8988T (cell line): ENCODE measurements at regions not wholly inside any gene's neighbourhood (a gene's known extent, or its start where the extent isn't known, plus 50 kb on each side); places are given as distances from the start of the nearest gene placed in this dataset.
"Not testable (repeated sequence)": the region's sequence is repeated elsewhere in the genome, so short reads cannot be mapped to it uniquely, and the experiment has no call there.

Experiments
- DNase-seq: peaks from one replicate; pipeline ENCODE4 v3.0.0; 2011

DNA sequence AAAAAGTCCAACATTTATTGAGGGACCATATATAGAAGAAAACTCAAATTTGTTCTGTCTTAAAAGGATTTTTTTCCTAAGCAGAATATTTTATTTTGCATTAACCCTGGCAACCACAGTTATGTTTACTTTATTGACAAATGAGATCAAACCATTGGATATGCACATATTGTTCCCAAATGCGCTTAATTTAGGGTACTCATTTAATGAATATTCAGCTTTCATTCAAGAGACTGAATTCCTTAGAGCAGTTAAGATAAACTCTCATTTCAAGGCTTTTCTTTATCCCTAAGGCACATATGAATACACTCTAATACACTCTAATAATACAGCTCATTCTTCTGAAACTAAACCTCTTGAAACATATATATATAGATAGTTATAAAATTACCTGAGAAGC lies 150.2 kb downstream of the HMHB1 start:
- no peak for DNase-seq

DNA sequence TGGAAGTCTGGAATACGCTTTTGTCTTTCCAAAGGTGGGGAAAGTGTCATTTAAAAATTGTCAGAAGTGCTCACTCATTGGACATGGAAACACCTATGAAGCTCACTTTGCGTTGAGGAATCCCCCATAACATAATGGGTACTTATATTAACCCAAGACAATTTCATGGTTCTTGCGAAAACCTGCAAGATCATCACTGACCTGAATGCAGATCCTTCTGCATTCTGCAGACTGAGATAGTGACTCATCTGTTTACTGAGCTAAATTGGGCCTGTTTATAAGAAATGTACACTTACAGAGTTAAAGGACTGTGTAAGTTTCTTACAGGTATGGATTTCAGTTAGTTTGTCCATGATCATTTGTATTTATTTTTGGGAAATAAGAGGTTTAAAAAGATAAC lies 153.0 kb downstream of the HMHB1 start:
- no peak for DNase-seq

DNA sequence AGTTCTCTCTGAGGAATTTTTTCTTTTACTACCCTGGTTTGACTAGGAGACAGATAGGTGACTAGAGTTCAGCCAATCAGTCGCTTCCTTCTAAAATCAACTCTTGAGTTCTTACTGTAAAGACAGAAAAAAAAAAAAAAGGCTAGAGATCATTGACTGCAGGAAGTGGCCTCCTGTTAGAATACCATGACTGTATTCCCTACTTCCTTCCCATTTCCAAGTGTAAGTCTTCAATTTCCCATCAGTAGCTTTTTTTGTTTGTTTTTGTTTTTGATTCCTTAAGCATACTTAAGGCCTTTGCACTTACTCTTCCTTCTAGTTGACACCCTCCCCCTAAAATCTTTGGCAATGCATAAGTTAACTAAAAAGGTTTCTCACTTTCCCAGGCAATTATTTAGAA lies 154.3 kb downstream of the HMHB1 start:
- no peak for DNase-seq

DNA sequence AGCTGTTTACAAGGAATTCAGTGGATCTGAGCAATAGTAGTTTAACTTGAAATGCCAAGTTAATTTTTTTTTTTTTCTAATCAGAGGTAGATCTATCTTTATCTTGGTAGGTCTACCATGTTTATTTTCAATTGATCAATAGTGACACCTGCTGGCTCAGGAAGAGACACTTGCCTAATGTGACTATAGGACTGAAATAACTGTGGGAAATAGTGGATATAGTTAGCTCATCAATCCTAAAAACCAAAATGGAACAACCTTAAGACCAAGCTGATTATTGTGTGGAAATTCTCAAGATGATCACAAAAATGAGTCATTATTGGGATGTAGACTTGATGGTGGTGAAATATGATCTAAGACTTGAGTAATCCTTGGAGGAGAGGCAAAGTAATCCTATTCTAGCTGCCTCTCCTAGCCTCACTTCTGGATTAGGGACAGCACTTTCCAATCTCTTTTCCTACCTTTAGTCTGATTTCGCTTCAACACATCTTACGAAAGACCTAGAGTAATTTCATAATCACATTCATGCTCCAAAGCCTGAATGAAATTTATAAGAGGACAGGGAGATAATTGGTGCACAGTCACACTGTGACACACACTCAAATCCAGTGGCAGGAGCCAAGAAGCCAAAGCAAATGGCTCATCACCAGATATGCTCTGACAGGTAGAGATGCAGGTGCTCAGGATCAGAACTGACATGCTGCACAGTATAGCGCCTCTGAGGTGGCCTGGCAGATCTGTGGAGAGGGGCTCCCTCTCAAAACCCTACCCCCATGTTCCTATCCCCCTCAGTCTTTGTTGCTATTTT lies 156.3 kb downstream of the HMHB1 start:
- DNase-seq: no peak

DNA sequence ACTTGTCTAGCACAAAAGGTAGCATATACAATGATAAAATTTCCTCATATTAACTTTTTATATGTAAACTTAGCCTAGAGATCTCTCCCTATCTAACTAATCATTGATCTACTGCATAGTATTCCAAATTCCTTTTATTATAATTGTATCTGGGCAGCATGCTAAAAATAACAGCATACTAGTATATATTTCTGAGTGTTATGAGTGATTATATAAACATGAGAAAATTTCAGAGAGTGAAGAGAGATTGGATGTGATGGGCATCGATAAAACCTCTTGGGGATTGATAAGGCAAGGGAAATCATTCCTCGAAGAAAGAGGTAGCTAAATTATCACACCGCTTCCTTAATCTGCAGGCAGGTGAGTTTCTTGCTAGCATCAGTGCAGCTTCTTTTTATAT lies 158.2 kb downstream of the HMHB1 start:
- no peak for DNase-seq

DNA sequence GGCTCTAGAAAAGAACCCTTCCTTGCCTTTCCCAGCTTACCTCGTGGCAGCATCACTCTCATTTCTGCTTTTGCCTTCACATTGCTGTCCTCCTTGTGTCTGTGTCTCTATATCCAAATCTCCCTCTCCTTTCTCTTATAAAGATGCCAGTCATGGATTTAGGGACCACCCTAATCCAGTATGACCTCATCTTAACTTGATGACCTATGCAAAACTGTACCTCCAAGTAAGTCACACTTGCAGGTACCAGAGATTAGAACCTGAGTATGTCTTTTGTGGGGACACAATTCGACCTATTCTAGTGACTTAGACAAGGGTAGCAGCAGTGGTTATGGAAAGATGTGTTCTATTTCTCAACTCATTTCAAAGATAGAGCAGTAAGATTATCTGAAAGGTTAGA lies 160.1 kb downstream of the HMHB1 start:
- DNase-seq: no peak

DNA sequence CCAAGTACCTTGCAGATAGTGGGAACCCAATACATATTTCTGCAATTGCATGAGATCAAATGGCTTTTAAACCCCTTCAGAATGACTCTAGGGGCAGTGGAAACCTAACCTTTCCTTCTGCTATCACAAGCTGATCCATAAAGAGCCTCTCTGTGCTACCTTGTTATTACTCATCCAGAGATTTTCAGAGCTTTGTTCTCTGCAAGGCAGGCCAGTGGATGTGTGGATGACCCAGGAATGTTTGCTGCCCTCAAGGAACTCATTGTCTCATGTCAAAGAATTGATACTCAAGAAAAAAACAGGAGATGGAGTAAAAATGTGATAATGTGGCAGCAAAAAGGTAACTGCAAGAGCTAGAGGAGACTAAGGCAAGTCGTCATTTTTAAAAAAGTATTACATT lies 164.1 kb downstream of the HMHB1 start:
- DNase-seq: no peak

DNA sequence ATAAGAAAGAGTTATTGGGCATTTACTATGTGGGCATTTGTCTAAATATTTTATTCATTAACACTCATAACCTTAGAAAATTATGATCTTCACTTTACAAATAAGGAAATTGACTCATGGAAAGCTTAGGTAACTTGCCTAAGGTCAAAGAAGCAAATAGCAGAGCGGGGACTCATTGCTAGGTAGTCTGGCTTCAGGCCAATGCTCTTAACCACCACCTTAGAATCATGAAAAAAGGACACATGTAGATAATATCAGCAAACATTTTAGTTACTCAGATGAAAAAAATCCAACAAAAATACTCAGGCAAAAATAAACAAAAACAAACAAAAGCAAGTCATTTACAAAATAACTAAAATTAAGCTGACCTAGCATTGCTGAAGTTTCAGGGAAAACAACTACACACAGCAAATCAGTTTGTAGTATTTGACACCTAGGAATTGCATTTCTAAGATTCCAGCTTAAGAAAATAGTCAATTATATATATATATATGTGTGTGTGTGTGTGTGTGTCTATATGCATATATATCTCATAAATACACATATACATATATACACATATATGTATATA lies 166.0 kb downstream of the HMHB1 start:
- DNase-seq: no peak

DNA sequence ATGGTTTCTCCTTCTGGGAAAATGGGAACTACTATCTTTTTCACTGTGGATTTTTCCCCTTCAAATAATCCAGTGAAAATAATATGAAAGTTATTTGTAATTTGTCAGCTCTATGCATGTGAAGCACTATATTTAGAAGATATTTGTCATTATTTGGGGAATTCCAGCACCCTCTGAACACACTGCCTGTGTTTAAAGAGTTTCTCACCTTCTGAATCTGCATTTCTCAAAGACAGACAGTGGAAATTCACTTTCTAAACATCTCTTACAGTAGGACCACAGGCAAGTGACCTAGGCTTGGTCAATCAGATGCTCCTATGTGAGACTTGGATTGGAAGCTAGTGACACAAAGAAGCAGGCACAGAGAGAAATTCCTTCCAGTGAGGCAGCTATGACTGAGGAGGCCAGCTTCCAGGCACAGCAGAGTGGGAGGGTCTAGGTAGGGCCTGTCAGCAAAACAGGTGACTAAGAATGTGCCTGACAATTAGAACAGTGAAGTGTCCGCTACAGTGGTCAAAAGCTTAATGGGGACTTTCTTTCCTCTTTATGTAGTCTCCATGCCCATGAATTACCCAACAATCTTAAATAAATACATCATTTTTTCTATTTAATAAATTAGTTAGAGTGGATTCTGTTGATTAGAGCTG lies 167.2 kb downstream of the HMHB1 start:
- no peak for DNase-seq

DNA sequence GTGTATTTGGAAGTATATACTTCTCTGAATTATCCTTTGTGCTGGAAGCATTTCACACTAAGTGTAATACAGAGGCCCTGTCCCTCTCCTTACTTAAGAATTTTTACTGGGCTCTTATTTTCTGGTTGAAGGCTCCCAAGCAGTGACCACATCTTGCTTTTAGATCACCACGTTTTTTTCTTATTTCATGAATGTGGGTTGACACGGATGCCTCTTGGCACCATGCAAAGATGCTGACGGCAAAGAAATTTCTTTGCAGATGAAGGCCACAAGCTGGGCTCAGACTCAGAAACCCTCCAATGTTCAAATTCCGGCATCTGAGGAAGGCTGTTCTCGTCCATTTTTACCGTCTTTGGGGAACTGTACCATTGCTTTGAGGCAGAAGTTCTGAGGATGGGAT lies 168.5 kb downstream of the HMHB1 start:
- DNase-seq: no peak

DNA sequence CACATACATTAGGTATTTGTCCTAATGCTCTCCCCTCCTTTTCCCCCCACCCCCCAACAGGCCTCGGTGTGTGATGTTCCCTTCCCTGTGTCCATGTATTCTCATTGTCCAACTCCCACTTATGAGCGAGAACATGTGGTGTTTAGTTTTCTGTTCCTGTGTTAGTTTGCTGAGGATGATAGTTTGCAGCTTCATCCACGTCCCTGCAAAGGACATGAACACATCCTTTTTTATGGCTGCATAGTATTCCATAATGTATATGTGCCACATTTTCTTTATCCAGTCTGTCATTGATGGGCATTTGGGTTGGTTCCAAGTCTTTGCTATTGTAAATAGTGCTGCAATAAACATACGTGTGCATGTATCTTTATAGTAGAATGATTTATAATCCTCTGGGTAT lies 171.0 kb downstream of the HMHB1 start:
- DNase-seq: not testable (repeated sequence)

DNA sequence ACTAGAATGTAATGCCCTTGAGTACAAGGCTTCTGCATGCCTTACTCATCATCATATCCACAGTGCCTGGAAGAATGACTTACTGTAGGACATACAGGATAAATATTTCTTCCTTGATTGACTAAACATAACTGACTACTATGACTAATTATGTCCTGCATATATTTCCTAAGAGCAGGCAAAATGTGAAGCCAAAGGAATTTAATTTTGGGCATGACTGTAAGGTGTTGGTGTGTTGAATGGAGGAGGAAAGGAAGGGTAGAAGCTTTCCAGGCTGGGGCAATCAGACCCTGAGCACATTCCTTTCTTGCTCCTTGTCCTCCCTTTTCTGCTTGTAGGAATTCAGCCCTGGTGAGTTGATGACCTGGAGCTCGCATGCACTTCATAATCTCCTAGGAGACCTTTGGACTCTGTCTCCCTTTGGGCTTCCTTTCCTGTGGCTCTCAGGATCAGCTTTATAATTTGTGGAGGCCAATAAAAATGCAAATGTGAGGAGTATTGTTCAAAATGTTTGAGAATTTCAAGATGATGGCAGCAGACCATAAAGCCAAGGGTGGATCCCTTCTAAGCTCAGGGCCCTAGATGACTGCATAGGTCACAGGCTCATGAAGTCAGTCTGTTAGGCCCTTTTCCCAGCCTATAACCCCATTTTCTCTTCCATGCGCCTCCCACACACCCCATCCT lies 174.0 kb downstream of the HMHB1 start:
- DNase-seq: no peak

DNA sequence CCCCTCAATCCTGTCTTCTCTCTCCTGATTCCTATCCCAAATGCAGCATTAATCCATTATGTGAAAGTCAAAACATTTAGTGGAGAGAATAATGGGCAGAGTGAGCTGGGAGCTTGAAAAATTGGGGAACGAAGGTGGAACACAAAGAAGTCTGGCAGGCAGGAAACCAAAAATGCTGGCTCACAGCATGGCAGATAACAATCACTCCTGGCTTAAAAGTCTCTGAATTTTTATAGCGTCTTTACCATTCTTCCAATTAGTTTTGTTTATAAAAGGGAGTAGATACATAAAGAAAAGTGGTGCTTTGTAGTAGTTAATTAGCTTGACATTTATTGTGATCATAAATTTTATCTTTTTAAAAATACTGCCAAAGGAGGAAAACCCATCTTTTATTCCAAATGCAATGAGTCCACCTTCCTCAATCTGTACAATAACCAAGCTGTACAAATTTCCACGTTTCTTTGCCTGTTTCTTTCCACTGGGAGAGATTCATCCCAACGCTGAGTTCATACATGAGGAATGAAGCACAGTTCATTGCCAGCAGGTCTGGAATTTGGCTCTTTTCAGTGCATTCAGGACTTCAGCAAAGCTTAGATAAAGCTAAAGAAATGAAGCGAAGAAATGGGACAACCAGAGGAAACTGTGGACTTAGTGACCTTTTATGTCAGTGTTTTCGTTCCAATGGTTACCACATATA lies 174.7 kb downstream of the HMHB1 start:
- no peak for DNase-seq

DNA sequence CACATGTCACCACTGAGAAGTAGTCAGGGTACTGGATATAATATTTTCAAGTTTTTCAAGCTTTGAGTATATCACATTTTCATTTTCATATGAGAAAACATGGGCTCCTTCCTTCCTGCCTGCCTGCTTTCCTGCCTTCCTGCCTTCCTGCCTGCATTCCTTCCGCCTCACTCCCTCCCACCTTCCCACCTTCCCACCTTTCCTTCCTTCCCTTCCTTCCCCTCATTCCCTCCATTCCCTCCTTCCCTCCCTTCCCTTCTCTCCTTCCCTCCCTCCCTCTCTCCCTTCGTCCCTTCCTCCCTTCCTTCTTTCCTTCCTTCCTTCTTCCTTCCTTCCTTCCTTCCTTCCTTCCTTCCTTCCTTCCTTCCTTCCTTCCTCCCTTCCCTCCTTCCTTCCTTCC lies 175.3 kb downstream of the HMHB1 start:
- DNase-seq: no peak

DNA sequence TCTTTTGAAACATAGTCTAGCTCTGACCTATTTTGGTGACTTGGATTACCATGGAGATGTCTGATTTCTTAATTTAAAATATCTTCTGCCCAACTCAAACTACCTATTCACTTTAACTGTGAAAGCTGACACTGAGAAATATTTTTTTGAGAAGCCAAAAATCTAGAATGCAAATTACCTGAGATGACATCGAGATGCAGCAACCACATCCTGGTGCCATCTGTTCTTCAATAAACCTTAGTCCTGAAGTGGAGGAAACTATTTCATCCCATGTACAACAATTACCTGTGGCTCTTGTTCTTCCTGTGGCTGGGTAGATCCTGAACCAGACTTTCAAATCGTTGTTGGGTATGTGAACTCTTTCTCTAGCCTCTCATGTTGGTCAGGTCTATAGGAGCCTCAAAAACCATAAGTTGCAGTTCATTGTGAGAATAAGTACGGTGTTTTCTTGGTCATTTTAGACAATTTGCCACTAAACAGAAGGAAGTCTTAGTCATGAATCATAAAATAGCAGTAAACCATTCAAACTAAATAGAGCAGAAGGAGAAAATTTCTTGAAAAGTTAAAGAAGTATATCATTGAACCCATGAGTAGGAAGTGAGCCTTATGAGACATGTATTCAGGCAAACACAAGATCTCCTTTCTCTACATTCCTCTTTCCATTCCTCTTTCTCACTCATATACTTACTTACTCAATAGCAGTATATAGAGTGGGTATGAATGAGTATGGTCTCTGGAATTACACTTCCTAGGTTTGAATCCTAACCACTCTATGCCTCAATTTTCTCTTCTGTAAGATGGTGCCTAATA lies 176.0 kb downstream of the HMHB1 start:
- no peak for DNase-seq

DNA sequence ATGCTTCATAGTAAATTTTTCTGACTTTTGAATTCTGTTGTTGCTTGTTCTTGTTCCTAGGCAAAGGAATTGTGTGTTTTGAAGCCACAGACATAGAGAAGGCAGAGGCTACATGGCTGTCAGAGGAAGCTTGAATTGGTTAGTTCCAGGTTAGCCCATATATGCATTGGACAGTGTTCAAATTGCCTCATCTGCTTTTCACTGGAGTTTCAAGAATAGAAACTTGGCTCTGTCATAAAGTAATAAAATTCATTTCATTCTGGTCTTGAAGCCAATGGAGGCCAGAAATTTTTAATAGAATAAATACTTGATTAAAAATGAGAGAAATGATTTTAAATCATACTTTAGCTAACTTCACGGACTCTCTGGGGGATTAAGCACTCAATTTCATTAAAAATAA lies 178.0 kb downstream of the YIPF5 start:
- no peak for DNase-seq

DNA sequence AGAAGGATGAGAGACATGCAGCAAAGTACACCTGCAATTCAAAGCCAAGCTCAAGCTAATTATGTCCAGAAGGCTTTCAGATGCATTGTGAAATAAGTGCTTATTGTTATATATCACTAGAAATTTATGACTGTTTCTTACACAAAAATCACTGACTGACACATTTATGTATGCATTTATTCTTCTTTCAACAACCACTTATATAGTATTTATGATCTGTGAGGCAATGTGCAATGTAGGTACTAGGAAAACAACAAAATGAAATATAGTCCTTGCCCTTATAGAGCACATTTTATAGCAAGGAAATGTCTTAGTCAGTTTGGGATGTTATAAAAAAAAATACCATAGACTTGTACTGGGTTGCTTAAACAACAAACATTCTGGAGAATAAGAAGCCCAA lies 167.6 kb downstream of the YIPF5 start:
- DNase-seq: no peak

DNA sequence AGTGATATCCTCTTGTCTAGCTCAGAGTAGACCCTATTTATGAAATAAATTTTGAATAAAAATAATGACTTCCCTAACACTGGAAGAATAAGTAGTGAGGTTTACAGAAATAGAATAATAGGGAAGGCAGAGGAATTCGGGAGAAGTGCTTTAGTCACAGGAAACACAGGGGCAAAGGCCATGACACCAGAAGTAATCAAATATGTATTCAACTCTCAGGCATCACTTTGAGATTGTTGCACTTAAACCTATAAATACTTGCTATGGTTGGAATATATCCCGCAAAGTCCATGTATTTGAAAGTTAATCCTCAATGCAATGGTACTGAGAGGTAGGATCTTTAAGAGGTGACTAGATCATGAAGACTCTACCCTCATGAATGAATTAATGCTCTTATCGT lies 166.8 kb downstream of the YIPF5 start:
- DNase-seq: no peak

DNA sequence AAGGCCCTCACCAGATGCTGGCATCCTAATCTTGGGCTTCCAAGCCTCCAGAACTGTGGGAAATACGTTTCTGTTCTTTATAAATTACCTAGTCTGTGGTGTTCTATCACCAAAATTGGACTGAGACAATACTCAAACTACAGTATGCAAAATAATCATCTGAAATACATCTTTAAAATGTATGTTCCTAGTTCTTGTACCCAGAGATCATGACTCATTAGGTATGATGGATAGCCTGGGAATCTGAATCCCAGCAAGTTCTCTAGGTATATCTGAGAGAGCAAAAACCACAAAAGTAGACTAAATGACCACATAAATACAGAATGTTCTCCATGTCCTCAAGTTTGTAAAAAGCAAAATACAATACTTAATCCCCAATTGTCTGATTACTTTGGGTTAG lies 166.3 kb downstream of the YIPF5 start:
- DNase-seq: no peak

DNA sequence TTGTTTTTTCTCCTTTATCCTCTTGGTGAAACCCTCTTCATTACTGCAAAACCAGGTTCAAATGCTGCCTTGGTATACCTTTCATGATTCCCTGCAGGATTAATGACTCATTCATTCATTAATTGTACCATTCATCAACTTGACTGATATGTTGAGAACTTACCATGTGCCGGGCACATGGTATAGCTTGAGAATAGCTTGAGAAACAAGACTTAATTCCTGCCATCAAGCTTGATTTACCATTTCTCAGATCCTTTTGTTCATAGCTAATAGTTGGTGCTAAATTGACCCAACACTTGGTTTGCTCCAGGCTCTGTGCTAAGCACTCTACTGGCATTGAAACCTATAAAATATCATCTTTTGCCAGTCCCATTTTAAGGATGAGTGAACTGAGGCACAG lies 165.7 kb downstream of the YIPF5 start:
- DNase-seq: no peak

DNA sequence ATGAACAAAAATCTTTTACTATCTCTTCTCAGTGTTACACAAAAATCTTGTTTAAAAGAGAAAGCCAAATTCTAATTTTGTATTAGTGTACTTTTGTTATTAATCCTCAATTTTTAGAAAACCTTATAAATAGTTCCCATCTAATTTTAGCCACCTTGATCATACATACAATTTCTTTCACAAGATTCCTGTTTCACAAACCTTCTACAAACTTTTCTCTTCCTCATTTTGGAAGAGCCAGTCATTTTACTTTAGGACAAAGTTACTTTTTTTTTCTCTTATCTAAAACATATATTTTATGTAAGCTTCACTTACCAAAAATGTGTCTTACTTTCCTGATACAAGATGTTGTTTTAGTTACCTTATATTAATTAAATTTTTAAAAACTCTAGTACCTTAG lies 161.3 kb downstream of the YIPF5 start:
- DNase-seq: no peak

DNA sequence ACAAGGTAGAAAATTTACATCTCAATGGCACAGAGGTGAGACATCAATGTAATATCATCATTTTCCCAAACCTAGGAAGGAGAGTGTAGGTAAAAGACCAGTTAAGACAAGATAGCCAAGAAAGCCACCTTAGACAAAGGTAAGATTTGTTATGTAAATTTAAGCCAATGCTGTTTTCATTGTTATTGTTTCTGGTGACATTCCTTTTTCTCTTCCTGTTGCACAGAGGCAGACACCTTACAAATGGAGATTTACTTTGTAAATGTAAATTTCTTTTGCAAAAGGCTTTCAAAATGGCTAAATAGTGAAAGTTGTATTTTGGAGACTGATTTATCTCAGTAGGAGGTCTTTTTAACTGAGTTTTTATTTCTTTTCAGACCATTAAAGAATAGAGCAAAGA lies 159.1 kb downstream of the YIPF5 start:
- DNase-seq: no peak
